IPS-15b (cell line): ENCODE measurements at regions not wholly inside any gene's neighbourhood (a gene's known extent, or its start where the extent isn't known, plus 50 kb on each side); places are given as distances from the start of the nearest gene placed in this dataset.

Source experiments
- H3K27me3 ChIP-seq: one replicate; pipeline ENCODE4 v1.6.1; 2013; ENCODE audit warnings: low read length; ENCODE audit not compliant: control insufficient read depth, insufficient read depth
- H3K36me3 ChIP-seq: one replicate; pipeline ENCODE4 v1.6.1; 2013; ENCODE audit warnings: low read length; ENCODE audit not compliant: control insufficient read depth, insufficient read depth
- H3K4me1 ChIP-seq: one replicate; pipeline ENCODE4 v1.6.1; 2013; ENCODE audit warnings: mild to moderate bottlenecking, low read length; ENCODE audit not compliant: control insufficient read depth, insufficient read depth
- H3K4me3 ChIP-seq: one replicate; pipeline ENCODE4 v1.5.1; 2013; ENCODE audit warnings: low read depth, low read length
- H3K9ac ChIP-seq: one replicate; pipeline ENCODE4 v1.6.1; 2013; ENCODE audit warnings: low read depth, mild to moderate bottlenecking, low read length
- H3K9me3 ChIP-seq: one replicate; pipeline ENCODE4 v1.6.1; 2013; ENCODE audit warnings: mild to moderate bottlenecking, low read length; ENCODE audit not compliant: control insufficient read depth, insufficient read depth

DNA sequence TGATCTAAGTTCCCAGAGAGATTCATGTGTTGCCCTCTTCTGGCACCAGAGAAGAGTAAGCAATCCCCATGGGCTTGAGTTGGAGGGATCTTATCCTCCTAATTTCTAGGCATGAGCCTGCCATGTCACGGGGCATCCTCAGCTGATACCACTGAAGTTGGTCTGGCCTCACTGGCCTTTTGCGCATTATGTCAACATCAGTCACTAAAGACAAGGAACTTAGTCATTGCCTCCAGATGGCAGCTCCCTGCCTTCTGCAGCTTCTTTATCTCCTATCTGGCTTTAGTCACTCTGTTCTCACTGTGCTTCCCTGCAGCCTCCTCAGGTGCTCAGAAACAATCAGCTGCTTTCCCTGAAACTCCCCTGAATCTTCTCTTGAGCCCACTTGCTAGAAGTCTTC is 312.2 kb downstream of the ADGRG6 start:
- H3K36me3 ChIP-seq = no peaks in the 10 kb centered on the region
- no peak overlapping the region for H3K4me3 ChIP-seq
- H3K9me3 ChIP-seq = no peaks in the 10 kb centered on the region
- H3K27me3 ChIP-seq = no peaks in the 10 kb centered on the region
- no peaks in the 10 kb centered on the region for H3K4me1 ChIP-seq
- no peak overlapping the region for H3K9ac ChIP-seq

DNA sequence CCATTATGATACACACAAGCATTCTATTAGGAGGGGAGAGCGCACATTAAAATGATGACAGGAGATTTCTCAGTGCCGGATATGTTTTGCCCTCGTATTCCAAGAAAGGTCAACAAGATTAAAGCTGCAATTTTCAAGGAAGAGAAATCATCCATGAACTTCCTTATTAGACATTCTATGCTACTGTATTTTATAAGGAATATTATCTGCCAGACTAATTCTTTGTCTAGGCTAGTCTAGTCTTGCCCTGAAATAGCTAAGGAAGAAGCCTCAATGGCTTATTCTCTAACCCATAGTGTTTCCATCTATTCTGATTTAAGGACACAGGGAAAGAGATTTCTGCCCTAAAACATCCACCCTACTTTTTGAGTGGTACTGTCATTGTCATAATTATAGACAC is 315.4 kb downstream of the ADGRG6 start:
- no peak overlapping the region for H3K9ac ChIP-seq
- no peaks in the 10 kb centered on the region for H3K4me1 ChIP-seq
- no peaks in the 10 kb centered on the region for H3K9me3 ChIP-seq
- H3K4me3 ChIP-seq = no peak overlapping the region
- H3K36me3 ChIP-seq = no peaks in the 10 kb centered on the region
- no peaks in the 10 kb centered on the region for H3K27me3 ChIP-seq

DNA sequence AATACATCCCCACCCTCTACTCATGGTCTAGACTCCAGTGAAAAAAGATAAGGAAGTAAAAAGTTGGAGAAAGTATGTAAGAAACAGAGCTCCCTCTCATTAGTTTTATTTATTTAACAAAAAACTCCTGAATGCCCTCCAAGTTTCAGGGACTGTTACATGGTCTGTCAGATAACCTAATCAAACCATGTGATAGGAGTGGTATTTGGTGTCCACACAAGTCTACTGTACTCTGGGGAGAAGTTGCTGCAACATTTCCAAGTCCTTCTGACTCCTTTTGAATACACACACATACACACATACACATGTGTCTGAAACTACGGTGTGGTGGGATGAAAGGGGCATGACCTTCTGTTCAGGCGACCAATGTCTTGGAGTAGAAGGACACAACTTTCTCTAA is 320.0 kb downstream of the ADGRG6 start:
- H3K9me3 ChIP-seq = no peaks in the 10 kb centered on the region
- no peak overlapping the region for H3K9ac ChIP-seq
- no peaks in the 10 kb centered on the region for H3K27me3 ChIP-seq
- H3K4me1 ChIP-seq = no peaks in the 10 kb centered on the region
- no peaks in the 10 kb centered on the region for H3K36me3 ChIP-seq
- H3K4me3 ChIP-seq = no peak overlapping the region

DNA sequence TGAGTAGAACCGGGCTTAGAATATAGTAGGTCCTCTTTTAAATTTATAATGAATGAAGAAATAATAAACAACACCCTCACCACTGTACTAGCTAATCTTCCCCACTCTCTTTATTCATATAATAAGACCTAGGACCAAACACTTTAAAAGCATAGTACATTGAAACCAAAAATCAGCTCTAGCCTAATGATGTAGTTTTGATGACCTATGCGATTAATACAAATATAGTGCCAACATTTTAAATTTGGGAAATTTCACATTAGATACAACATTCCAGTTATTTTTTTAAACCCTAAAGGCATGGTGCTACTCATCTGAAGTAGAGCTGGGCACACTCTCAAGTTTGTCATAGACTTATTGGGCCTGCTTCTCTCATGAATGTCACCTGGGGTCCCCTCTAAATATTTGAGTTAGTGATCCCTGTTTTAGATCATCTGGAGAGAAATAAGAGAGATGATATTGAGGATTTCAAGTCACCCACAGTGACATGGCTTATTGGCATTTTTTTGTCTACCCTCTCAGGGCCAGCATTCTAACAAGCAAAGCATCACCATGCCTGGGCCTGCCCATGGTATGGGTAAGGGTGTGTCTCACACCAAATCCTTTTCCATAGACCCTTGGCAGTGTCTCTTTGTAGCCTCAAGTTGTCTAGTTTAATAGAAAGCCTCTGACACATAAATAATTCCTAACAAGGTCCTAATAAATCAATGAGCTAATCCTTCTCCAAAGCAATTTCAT is 319.8 kb downstream of the HIVEP2 start:
- Histone ChIP-seq H3K9ac (no peak overlapping the region), H3K4me3 (no peak overlapping the region), H3K9me3 (no peaks in the 10 kb centered on the region), H3K4me1 (no peaks in the 10 kb centered on the region), H3K36me3 (no peaks in the 10 kb centered on the region), H3K27me3 (no peaks in the 10 kb centered on the region)

- H3K4me3 ChIP-seq = no peak overlapping the region
- no peaks in the 10 kb centered on the region for H3K4me1 ChIP-seq
- no peaks in the 10 kb centered on the region for H3K9me3 ChIP-seq
- H3K27me3 ChIP-seq = no peaks in the 10 kb centered on the region
- no peak overlapping the region for H3K9ac ChIP-seq
- no peaks in the 10 kb centered on the region for H3K36me3 ChIP-seq
These were observed 317.5 kb downstream of the HIVEP2 start for GRCh38 chr6:142627474-142627873.

DNA sequence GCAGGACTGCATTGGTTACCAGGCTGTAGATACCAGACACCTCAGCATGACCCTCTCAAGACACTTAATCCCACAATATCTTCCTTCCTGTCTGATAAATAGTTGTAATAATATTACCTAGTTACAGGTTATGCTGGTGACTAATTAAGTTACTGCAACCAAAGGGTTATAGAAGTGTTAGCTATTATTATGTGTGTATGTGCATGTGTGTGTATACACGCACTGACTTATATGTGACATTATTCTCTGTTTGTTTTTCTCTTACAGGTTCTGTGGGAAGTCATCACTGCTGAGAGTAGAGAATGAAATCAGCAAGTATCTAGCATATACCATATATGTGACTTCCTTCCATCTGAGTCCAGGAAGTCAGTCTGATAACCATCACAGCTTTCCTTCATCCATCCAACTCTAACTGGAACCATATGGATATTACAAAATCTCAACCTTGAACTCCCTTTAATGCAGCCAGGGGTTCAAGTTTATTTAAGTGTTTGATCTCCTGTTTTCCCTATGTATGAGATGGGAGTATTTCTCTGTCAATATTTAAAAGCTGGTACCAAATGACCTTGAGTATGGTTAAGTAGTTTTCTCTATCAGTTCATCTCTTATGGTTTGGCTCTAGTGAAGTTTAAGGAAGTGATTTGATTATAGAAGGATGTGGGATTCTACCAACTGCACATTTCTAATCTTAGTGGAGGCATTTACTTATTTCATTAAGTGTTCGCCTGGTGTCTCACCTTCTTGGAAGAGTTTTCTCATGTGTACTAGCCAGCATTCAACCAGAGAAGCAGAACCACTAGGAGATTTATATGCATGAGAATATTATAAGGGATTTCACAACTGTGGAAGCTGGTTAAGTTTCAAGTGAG is 313.2 kb downstream of the HIVEP2 start:
- no peak overlapping the region for H3K4me3 ChIP-seq

GRCh38 chr6:142633317-142633716 is 311.7 kb downstream of the HIVEP2 start:
- no peak overlapping the region for H3K9ac ChIP-seq
- no peaks in the 10 kb centered on the region for H3K4me1 ChIP-seq
- H3K27me3 ChIP-seq = no peaks in the 10 kb centered on the region
- no peaks in the 10 kb centered on the region for H3K9me3 ChIP-seq
- no peak overlapping the region for H3K4me3 ChIP-seq
- no peaks in the 10 kb centered on the region for H3K36me3 ChIP-seq

More for the DNA sequence above, 313.2 kb downstream of the HIVEP2 start:
- H3K27me3 ChIP-seq = no peaks in the 10 kb centered on the region
- H3K36me3 ChIP-seq = no peaks in the 10 kb centered on the region
- no peaks in the 10 kb centered on the region for H3K9me3 ChIP-seq
- no peak overlapping the region for H3K9ac ChIP-seq
- H3K4me1 ChIP-seq = no peaks in the 10 kb centered on the region

DNA sequence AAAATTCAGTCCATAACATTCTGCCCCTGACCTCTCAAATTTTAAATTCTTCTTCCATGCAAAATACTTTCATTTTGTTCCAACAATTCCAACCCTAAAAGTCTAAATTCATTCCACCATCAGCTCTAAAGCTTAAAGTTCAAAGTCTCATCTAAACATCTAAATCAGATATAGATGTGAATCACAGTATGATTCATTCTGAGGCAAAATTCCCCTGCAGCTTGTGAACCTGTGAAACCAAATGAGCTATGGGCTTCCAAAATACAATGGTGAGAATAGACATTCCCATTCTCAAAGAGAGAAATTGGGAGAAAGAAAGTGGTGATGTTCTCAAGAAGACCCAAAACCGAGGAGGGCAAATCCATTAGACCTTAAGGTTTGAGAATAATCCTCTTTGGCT is 309.8 kb downstream of the HIVEP2 start:
- Histone ChIP-seq H3K9me3 (no peaks in the 10 kb centered on the region), H3K4me3 (no peak overlapping the region), H3K36me3 (no peaks in the 10 kb centered on the region), H3K4me1 (no peaks in the 10 kb centered on the region), H3K9ac (no peak overlapping the region), H3K27me3 (no peaks in the 10 kb centered on the region)

GRCh38 chr6:142637624-142638351 is 307.2 kb downstream of the HIVEP2 start:
- Histone ChIP-seq H3K36me3 (no peaks in the 10 kb centered on the region), H3K27me3 (no peaks in the 10 kb centered on the region), H3K9me3 (no peaks in the 10 kb centered on the region), H3K4me3 (no peak overlapping the region), H3K4me1 (no peaks in the 10 kb centered on the region), H3K9ac (no peak overlapping the region)

DNA sequence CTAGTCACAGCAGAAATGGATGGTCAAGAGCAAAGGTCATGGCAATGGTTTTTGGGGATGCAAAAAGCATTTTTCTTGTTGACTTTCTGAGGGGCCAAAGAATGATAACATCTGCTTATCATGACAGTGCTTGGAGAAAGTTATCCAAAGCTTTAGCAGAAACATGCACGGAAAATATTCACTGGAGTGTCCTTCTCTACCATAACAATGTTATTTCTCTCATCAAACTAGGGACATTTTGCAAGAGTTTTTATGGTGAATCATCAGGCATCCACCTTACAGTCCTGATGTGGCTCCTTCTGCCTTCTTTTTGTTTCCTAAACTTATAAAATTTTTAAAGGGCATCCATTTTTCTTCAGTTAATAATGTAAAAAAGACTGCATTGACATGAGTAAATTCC is 302.3 kb downstream of the HIVEP2 start:
- no peak overlapping the region for H3K4me3 ChIP-seq
- no peak overlapping the region for H3K9ac ChIP-seq
- H3K36me3 ChIP-seq = no peaks in the 10 kb centered on the region
- H3K4me1 ChIP-seq = peaks cover 12% of the 10 kb centered on the region
- H3K9me3 ChIP-seq = no peaks in the 10 kb centered on the region
- no peaks in the 10 kb centered on the region for H3K27me3 ChIP-seq

- H3K9ac ChIP-seq = no peak overlapping the region
- no peaks in the 10 kb centered on the region for H3K9me3 ChIP-seq
- no peaks in the 10 kb centered on the region for H3K36me3 ChIP-seq
- peaks cover 30% of the 10 kb centered on the region for H3K4me1 ChIP-seq
- H3K4me3 ChIP-seq = no peak overlapping the region
- H3K27me3 ChIP-seq = no peaks in the 10 kb centered on the region
These were observed 300.1 kb downstream of the HIVEP2 start for GRCh38 chr6:142644866-142645265.
